Tibial nerve (tissue), 3 donors: ENCODE measurements at regions not wholly inside any gene's neighbourhood (a gene's known extent, or its start where the extent isn't known, plus 50 kb on each side); places are given as distances from the start of the nearest gene placed in this dataset.

ENCODE experiments used
- POLR2A ChIP-seq, 2 donors: fragments of 450-650 bp; IDR thresholded peaks; one replicate each; pipeline ENCODE4 v1.6.1; 2017; ENCODE audit warnings: antibody characterized with exemption in 2 of 2, mild to moderate bottlenecking in 2 of 2, moderate library complexity in 2 of 2
- TF ChIP-seq, protein P1 (sequence below), 5 experiments: fragments of 200-600 bp in 3 of 5; fragments of 450-650 bp in 2 of 5; sonication (generic) in 3 of 5; IDR thresholded peaks; one replicate each; pipeline ENCODE4 v1.5.1; 2016 to 2019; ENCODE audit warnings: antibody characterized with exemption in 5 of 5, mild to moderate bottlenecking in 3 of 5, moderate library complexity in 2 of 5

- TF ChIP-seq, protein P1, sequence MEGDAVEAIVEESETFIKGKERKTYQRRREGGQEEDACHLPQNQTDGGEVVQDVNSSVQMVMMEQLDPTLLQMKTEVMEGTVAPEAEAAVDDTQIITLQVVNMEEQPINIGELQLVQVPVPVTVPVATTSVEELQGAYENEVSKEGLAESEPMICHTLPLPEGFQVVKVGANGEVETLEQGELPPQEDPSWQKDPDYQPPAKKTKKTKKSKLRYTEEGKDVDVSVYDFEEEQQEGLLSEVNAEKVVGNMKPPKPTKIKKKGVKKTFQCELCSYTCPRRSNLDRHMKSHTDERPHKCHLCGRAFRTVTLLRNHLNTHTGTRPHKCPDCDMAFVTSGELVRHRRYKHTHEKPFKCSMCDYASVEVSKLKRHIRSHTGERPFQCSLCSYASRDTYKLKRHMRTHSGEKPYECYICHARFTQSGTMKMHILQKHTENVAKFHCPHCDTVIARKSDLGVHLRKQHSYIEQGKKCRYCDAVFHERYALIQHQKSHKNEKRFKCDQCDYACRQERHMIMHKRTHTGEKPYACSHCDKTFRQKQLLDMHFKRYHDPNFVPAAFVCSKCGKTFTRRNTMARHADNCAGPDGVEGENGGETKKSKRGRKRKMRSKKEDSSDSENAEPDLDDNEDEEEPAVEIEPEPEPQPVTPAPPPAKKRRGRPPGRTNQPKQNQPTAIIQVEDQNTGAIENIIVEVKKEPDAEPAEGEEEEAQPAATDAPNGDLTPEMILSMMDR (IDR thresholded peaks at IDR 0.05), result no peak
- no peak for TF ChIP-seq POLR2A (IDR thresholded peaks at IDR 0.05)
Measured at GRCh38 chr3:5072100-5072816, 49.8 kb upstream of the ARL8B start.
